ENCODE measurements at regions not wholly inside any gene's neighbourhood (a gene's known extent, or its start where the extent isn't known, plus 50 kb on each side); places are given as distances from the start of the nearest gene placed in this dataset.

GRCh38 chr6:170056278-170056711 is 234.6 kb downstream of the DLL1 start:
- TF ChIP-seq CTCF (IDR thresholded peaks at IDR 0.05) (no peak), SP1 (CRISPR knock-in tag; conservative IDR thresholded peaks at IDR 0.05) (no peak), MAX (CRISPR knock-in tag; IDR thresholded peaks at IDR 0.05) (no peak), GABPB1 (CRISPR knock-in tag; IDR thresholded peaks at IDR 0.05) (no peak), SMAD3 (CRISPR knock-in tag; IDR thresholded peaks at IDR 0.05; ENCODE audit: borderline replicate concordance) (no peak), ZMAT4 (CRISPR knock-in tag; IDR thresholded peaks at IDR 0.05) (no peak), ATF1 (CRISPR knock-in tag; IDR thresholded peaks at IDR 0.05) (no peak), CREB1 (CRISPR knock-in tag; IDR thresholded peaks at IDR 0.05) (no peak), USF2 (CRISPR knock-in tag; IDR thresholded peaks at IDR 0.05) (no peak), E2F1 (CRISPR knock-in tag; IDR thresholded peaks at IDR 0.05) (no peak)

Data from WTC11 (cell line).